ENCODE measurements at regions not wholly inside any gene's neighbourhood (a gene's known extent, or its start where the extent isn't known, plus 50 kb on each side); places are given as distances from the start of the nearest gene placed in this dataset.
"Not testable (repeated sequence)": the region's sequence is repeated elsewhere in the genome, so short reads cannot be mapped to it uniquely, and the experiment has no call there.

GRCh38 chr15:49706805-49707204, 86.0 kb downstream of the DTWD1 start:
- H3K4me1 ChIP-seq: no peaks in the 10 kb centered on the region
- H3K9me3 ChIP-seq (replicated peaks): peaks cover 3% of the 10 kb centered on the region
- DNase-seq: no peak
- H3K27ac ChIP-seq: no peak overlapping the region
- H3K36me3 ChIP-seq: no peaks in the 10 kb centered on the region
- no peak overlapping the region for H3K4me3 ChIP-seq
- H3K27me3 ChIP-seq: no peaks in the 10 kb centered on the region

DNA sequence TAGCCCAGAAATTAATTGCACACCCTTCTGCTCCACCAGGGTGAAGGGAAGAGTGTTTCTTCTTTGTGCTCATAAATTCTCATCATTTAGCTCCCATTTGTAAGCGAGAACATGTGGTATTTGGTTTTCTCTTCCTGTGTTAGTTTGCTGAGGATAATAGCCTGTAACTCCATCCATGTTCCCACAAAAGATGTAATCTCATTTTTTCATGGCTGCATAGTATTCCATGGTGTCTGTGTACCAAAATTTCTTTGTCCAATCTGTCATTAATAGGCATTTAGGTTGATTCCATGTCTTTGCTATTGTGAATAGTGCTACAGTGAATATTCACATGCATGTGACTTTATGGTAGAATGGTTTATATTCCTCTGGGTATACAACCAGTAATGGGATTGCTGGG, 86.8 kb downstream of the DTWD1 start:
- Histone ChIP-seq H3K4me1 (no peaks in the 10 kb centered on the region), H3K9me3 (replicated peaks) (peaks cover 3% of the 10 kb centered on the region), H3K36me3 (no peaks in the 10 kb centered on the region), H3K27ac (no peak overlapping the region), H3K4me3 (no peak overlapping the region), H3K27me3 (no peaks in the 10 kb centered on the region)
- no peak for DNase-seq

- no peak for DNase-seq
- Histone ChIP-seq H3K9me3 (replicated peaks) (peaks cover 3% of the 10 kb centered on the region), H3K4me3 (no peak overlapping the region), H3K4me1 (no peaks in the 10 kb centered on the region), H3K36me3 (no peaks in the 10 kb centered on the region), H3K27me3 (no peaks in the 10 kb centered on the region), H3K27ac (no peak overlapping the region)
Observed at GRCh38 chr15:49709646-49710214, 88.9 kb downstream of the DTWD1 start.

DNA sequence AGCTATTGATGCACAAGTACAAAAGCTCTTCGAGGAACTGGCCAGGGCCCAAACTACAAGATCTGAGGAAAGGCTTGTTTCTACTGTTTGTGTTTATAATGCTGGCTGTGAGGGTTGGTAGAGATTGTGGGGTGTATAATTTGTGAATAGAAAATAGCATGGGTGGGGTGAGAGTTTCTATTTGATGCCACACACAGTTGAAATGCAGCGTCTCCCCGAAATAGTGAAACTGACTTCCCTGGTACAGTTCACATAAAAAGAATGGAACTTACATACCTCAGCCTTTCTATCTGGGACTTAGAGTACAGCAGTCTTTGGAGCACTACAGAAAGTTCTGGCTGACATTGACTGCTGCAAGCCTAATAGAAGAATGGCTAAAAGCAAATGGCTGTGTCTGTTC, 91.3 kb downstream of the DTWD1 start:
- Histone ChIP-seq H3K27ac (no peak overlapping the region), H3K4me3 (no peak overlapping the region), H3K9me3 (replicated peaks) (peaks cover 3% of the 10 kb centered on the region), H3K27me3 (no peaks in the 10 kb centered on the region), H3K4me1 (no peaks in the 10 kb centered on the region), H3K36me3 (no peaks in the 10 kb centered on the region)
- no peak for DNase-seq

DNA sequence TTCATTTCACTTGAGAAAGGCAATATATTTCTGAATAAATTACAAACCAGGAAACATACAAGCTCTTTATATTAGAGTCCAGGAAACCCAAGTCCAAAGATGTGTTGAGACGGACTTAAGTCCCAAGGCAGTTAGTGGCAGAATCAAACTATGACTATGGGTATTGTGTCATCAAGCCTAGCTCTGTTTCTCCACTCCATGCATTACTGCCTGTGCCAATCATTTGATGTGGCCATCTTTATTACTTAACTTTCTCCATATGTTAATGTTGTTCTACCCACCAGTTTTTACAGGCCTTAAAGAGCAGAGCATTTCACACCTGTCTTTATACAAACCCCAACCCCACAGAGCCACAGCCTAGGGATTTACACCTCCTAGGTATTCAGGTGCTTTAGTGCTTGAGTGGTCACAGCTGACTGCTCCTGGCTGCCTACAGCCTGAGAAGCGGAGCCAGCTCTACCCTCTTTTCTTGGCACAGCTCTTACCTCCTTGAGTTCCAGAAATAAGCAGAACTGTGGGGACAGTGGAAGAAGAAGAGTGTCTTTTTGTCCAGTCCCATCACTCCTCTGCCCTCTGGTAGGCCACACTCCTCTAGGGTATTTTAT, 92.1 kb downstream of the DTWD1 start:
- no peak overlapping the region for H3K4me3 ChIP-seq
- H3K9me3 ChIP-seq (replicated peaks): peaks cover 3% of the 10 kb centered on the region
- H3K27me3 ChIP-seq: no peaks in the 10 kb centered on the region
- no peak for DNase-seq
- no peaks in the 10 kb centered on the region for H3K36me3 ChIP-seq
- H3K27ac ChIP-seq: no peak overlapping the region
- no peaks in the 10 kb centered on the region for H3K4me1 ChIP-seq

- Histone ChIP-seq H3K36me3 (no peaks in the 10 kb centered on the region), H3K27me3 (no peaks in the 10 kb centered on the region), H3K4me3 (no peak overlapping the region), H3K27ac (no peak overlapping the region), H3K4me1 (no peaks in the 10 kb centered on the region), H3K9me3 (replicated peaks) (no peaks in the 10 kb centered on the region; the same call in 1 of the 2 replicates)
- DNase-seq: no peak
Observed at GRCh38 chr15:49715211-49715610, 94.4 kb downstream of the DTWD1 start.

GRCh38 chr15:49715701-49716100, 94.9 kb downstream of the DTWD1 start:
- Histone ChIP-seq H3K27ac (no peak overlapping the region), H3K9me3 (replicated peaks) (no peaks in the 10 kb centered on the region; the same call in 1 of the 2 replicates), H3K4me3 (no peak overlapping the region), H3K27me3 (no peaks in the 10 kb centered on the region), H3K4me1 (no peaks in the 10 kb centered on the region), H3K36me3 (no peaks in the 10 kb centered on the region)
- no peak for DNase-seq

- no peaks in the 10 kb centered on the region for H3K27me3 ChIP-seq
- no peak overlapping the region for H3K4me3 ChIP-seq
- no peaks in the 10 kb centered on the region for H3K36me3 ChIP-seq
- no peak for DNase-seq
- H3K4me1 ChIP-seq: no peaks in the 10 kb centered on the region
- no peaks in the 10 kb centered on the region for H3K9me3 ChIP-seq (replicated peaks)
- no peak overlapping the region for H3K27ac ChIP-seq
Observed at GRCh38 chr15:49718234-49718633, 97.4 kb downstream of the DTWD1 start.

DNA sequence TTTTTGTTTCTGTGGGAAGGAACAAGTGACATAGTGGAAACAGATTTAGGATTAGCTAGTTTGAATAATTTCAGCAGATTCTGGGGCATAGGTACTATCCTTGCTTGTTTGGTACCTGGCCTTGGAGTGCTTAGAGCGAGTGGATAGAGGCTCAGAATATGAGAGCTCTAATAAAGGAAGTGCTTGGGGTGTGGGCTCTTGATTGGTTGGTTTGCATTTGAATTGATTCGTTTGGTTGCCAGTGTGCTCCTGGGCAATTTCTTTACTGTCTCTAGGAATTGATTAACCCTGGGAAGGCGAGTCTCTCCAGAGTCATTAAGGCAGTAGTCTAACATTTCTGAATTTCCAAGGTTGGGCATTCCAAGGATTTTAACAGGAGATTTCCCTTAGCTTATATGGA, 98.0 kb downstream of the DTWD1 start:
- H3K4me1 ChIP-seq: no peaks in the 10 kb centered on the region
- DNase-seq: no peak

DNA sequence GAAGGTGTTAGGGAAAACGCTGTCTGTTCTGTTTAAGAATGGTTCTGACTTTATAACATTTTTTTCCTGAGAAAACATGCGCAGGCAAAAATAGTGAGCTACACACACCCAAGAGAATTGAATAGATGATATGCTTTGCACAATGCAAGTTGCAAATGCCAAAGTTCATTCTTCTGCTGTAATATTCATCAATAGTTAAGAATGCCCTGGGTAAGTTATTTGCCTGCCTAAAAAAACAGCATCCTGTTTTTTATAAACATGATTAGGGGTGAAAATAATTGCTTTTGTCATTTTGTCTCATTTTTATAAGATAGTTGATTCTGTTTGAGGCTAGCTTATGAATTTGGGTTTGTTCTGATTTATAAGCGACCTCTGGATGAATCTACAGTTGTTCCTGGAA, 99.4 kb downstream of the DTWD1 start:
- no peak for DNase-seq
- Histone ChIP-seq H3K4me3 (no peak overlapping the region), H3K36me3 (no peaks in the 10 kb centered on the region), H3K4me1 (no peaks in the 10 kb centered on the region), H3K27ac (no peak overlapping the region), H3K9me3 (replicated peaks) (no peaks in the 10 kb centered on the region), H3K27me3 (no peaks in the 10 kb centered on the region)

More for the DNA sequence above, 98.0 kb downstream of the DTWD1 start:
- no peaks in the 10 kb centered on the region for H3K9me3 ChIP-seq (replicated peaks)
- H3K4me3 ChIP-seq: no peak overlapping the region
- H3K36me3 ChIP-seq: no peaks in the 10 kb centered on the region
- H3K27ac ChIP-seq: no peak overlapping the region
- no peaks in the 10 kb centered on the region for H3K27me3 ChIP-seq

- no peaks in the 10 kb centered on the region for H3K9me3 ChIP-seq (replicated peaks)
- DNase-seq: no peak
- H3K27me3 ChIP-seq: no peaks in the 10 kb centered on the region
Observed at GRCh38 chr15:49721091-49721490, 100.2 kb downstream of the DTWD1 start.

GRCh38 chr15:49721621-49722020, 100.8 kb downstream of the DTWD1 start:
- Histone ChIP-seq H3K27ac (no peak overlapping the region), H3K27me3 (no peaks in the 10 kb centered on the region), H3K4me3 (no peak overlapping the region), H3K9me3 (replicated peaks) (no peaks in the 10 kb centered on the region), H3K4me1 (no peaks in the 10 kb centered on the region), H3K36me3 (no peaks in the 10 kb centered on the region)
- DNase-seq: no peak

More at GRCh38 chr15:49721091-49721490, 100.2 kb downstream of the DTWD1 start:
- Histone ChIP-seq H3K36me3 (no peaks in the 10 kb centered on the region), H3K27ac (no peak overlapping the region), H3K4me3 (no peak overlapping the region), H3K4me1 (no peaks in the 10 kb centered on the region)

GRCh38 chr15:49723981-49724380, 103.1 kb downstream of the DTWD1 start:
- Histone ChIP-seq H3K36me3 (no peaks in the 10 kb centered on the region), H3K27me3 (no peaks in the 10 kb centered on the region), H3K4me3 (no peak overlapping the region), H3K9me3 (replicated peaks) (no peaks in the 10 kb centered on the region), H3K4me1 (no peaks in the 10 kb centered on the region), H3K27ac (no peak overlapping the region)
- no peak for DNase-seq

DNA sequence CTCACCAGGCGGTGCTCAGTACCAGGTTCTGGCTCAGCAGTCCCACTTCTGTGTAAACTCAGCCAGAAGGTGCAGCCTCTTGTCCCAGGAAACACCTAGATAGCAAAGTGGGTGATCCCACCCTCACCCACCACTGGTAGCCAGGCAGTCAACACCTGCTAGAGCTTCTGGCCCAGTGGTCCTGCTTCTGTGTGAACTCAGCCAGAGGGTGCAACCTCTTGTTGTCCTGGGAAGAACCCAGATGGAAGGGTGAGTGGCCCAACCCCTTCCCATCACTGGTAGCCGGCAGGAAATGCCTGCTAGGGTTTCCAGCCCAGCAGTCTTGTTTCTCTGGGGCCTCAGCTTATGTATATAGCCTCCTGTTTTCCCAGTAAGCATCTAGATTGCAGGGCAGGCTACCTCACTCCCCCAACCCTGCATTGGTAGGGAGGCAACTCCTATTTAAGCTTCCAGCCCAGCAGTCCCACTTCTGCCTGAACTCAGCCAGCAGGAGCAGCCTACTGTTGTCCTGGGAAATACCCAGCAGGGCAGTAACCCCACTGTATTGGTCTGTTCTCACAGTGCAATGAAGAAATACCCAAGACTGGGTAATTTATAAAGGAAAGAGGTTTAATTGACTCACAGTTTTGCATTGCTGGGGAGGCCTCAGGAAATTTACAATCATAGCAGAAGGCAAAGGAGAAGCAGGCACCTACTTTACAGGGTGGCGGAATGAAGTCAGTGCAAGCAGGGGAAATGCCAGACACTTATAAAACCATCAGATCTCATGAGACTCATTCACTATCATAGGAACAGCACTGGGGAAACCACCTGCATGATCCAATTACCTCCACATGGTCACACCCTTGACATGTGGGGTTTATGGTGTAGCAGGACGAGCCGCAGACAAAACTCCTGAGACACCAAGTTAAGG, 110.6 kb downstream of the DTWD1 start:
- no peak for DNase-seq
- Histone ChIP-seq H3K4me3 (no peak overlapping the region), H3K36me3 (no peaks in the 10 kb centered on the region), H3K27ac (no peak overlapping the region), H3K4me1 (no peaks in the 10 kb centered on the region), H3K9me3 (replicated peaks) (no peaks in the 10 kb centered on the region), H3K27me3 (no peaks in the 10 kb centered on the region)

DNA sequence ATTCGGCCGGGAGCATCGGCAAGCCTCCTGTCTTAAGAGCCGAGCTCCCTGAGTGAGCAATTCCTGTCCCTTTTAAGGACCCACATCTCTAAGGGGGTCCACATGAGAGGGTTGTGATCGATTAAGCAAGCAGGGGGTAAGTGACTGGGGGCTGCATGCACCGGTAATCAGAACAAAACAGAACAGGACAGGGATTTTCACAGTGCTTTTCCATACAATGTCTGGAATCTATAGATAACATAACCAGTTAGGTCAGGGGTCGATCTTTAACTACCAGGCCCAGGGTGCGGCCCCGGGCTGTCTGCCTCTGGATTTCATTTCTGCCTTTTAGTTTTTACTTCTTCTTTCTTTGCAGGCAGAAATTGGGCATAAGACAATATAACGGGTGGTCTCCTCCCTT, 111.3 kb downstream of the DTWD1 start:
- not testable (repeated sequence) for H3K9me3 ChIP-seq (replicated peaks); H3K4me1 ChIP-seq; H3K27me3 ChIP-seq; H3K36me3 ChIP-seq; H3K27ac ChIP-seq; H3K4me3 ChIP-seq; DNase-seq

All from SJCRH30 (cell line).